K562 (cell line): ENCODE measurements at regions not wholly inside any gene's neighbourhood (a gene's known extent, or its start where the extent isn't known, plus 50 kb on each side); places are given as distances from the start of the nearest gene placed in this dataset.

ENCODE experiments used
- ATAC-seq: fragments of 200-7000 bp; cut with Tn5 transposase; 3 replicates; pipeline ENCODE4 v1.9.1; 2020; ENCODE audit warnings: moderate library complexity
- BruUV-seq: library from RNA; stranded (reverse); fragments of 400-500 nt; replicated peaks from 2 replicates; lab custom pipeline; 2021; lab: Mats Ljungman, UMichigan
- CTCF ChIA-PET: fragments of 300-600 bp; formaldehyde crosslinking; extraction: SDS; loops from one replicate; lab custom pipeline; 2021; ENCODE audit warnings: low intra/inter-chr PET ratio; lab: Yijun Ruan, JAX
- POLR2A ChIA-PET: fragments of 300-600, 350-650 bp; sonication (Branson Sonifier 250); formaldehyde crosslinking; extraction: SDS; loops from one replicate; lab custom pipeline; 2021; ENCODE audit warnings: antibody characterized with exemption, inconsistent platforms; lab: Yijun Ruan, JAX
- DNase-seq, 4 experiments: peaks; one replicate each; pipeline versions ENCODE4 v3.0.0 to v3.0.0-alpha.2; 2011 to 2018; ENCODE audit warnings: low spot score in 3 of 4, mixed read lengths in 3 of 4; ENCODE audit errors: extremely low read depth in 1 of 4
- FAIRE-seq: peaks from 2 replicates; lab custom pipeline; 2011; peaks lifted over from hg19 to GRCh38; lab: Jason Lieb, UNC
- H2AFZ ChIP-seq: 2 replicates; pipeline ENCODE4 v1.6.0; 2011; ENCODE audit warnings: low read depth, low read length, control low read depth, inconsistent platforms
- H3K27ac ChIP-seq: fragments of 200-600 bp; 3 replicates; pipeline ENCODE4 v1.8.0; 2011; ENCODE audit warnings: low read depth, mild to moderate bottlenecking, control low read depth, inconsistent platforms, low read length, moderate library complexity, mixed read lengths; ENCODE audit errors: extremely low read depth
- H3K27me3 ChIP-seq, 2 experiments: fragments of 300-600 bp in 1 of 2; 2 replicates in 1 of 2; 3 replicates in 1 of 2; pipeline versions ENCODE4 v1.6.0 to v1.8.0; 2011; ENCODE audit warnings: inconsistent platforms in 2 of 2, low read length in 2 of 2, mild to moderate bottlenecking in 1 of 2, mixed read lengths in 1 of 2, moderate library complexity in 1 of 2; ENCODE audit not compliant: control insufficient read depth in 2 of 2, insufficient read depth in 2 of 2
- H3K36me3 ChIP-seq: fragments of 300-600 bp; 3 replicates; pipeline ENCODE4 v1.8.0; 2011; ENCODE audit warnings: mild to moderate bottlenecking, low read length, inconsistent platforms; ENCODE audit not compliant: control insufficient read depth, insufficient read depth
- H3K4me1 ChIP-seq, 2 experiments: fragments of 200-600 bp in 1 of 2; replicated peaks in 1 of 2; 2 replicates in 1 of 2; 3 replicates in 1 of 2; pipeline versions ENCODE4 v1.5.1 to v1.8.0; 2011; ENCODE audit warnings: inconsistent platforms in 2 of 2, low read length in 2 of 2, mild to moderate bottlenecking in 1 of 2, mixed read lengths in 1 of 2, moderate library complexity in 1 of 2; ENCODE audit not compliant: control insufficient read depth in 2 of 2, insufficient read depth in 2 of 2
- H3K4me2 ChIP-seq: 2 replicates; pipeline ENCODE4 v1.6.1; 2011; ENCODE audit warnings: low read length, control low read depth, inconsistent platforms, mixed read lengths; ENCODE audit not compliant: insufficient read depth
- H3K4me3 ChIP-seq: fragments of 200-600 bp; sonication (generic), shearing (Covaris generic); 2 replicates; pipeline ENCODE4 v1.5.1; 2016; ENCODE audit warnings: control low read depth, inconsistent platforms
- H3K79me2 ChIP-seq: fragments of 200-600 bp; 3 replicates; pipeline ENCODE4 v1.8.0; 2011; ENCODE audit warnings: low read length, inconsistent platforms; ENCODE audit not compliant: control insufficient read depth, insufficient read depth
- H3K9ac ChIP-seq, 2 experiments: 2 replicates each; pipeline versions ENCODE4 v1.6.0 to v1.6.1; 2011; ENCODE audit warnings: low read depth in 2 of 2, low read length in 2 of 2, control low read depth in 1 of 2, inconsistent platforms in 1 of 2, mild to moderate bottlenecking in 1 of 2, mixed read lengths in 1 of 2; ENCODE audit not compliant: insufficient read depth in 1 of 2
- H3K9me1 ChIP-seq: one replicate; pipeline ENCODE4 v1.6.0; 2011; ENCODE audit warnings: inconsistent platforms, mild to moderate bottlenecking, low read length, moderate library complexity; ENCODE audit not compliant: control insufficient read depth, insufficient read depth
- H3K9me3 ChIP-seq: replicated peaks from 2 replicates; pipeline ENCODE4 v1.5.1; 2011; ENCODE audit warnings: low read depth, low read length, inconsistent platforms; ENCODE audit not compliant: control insufficient read depth, insufficient read depth
- H4K20me1 ChIP-seq: replicated peaks from 2 replicates; pipeline ENCODE4 v1.6.1; 2011; ENCODE audit warnings: low read length, inconsistent platforms, mixed read lengths; ENCODE audit not compliant: control insufficient read depth, insufficient read depth
- CCAR2 ChIP-seq: fragments of 200-400 bp; formaldehyde crosslinking; IDR thresholded peaks from 2 replicates; pipeline ENCODE4 v1.6.1; 2017; ENCODE audit warnings: mild to moderate bottlenecking, low read depth, low read length
- KAT8 ChIP-seq: fragments of 450-650 bp; IDR thresholded peaks from 2 replicates; pipeline ENCODE4 v1.6.1; 2016; ENCODE audit warnings: low read depth, mild to moderate bottlenecking
- PYGO2 ChIP-seq: fragments of 450-650 bp; IDR thresholded peaks from 2 replicates; pipeline ENCODE4 v1.6.1; 2016; ENCODE audit warnings: mild to moderate bottlenecking, missing genetic modification characterization, moderate library complexity, missing compliant biosample characterization
- SMAD4 ChIP-seq: fragments of 250-450 bp; sonication (Bioruptor Pico); conservative IDR thresholded peaks from 2 replicates; pipeline ENCODE4 v1.8.0; 2021; ENCODE audit warnings: inconsistent platforms, mild to moderate bottlenecking, moderate library complexity
- ZEB2 ChIP-seq: fragments of 450-650 bp; IDR thresholded peaks from 2 replicates; pipeline ENCODE4 v1.6.1; 2016
- WGBS: fragments of 100-300 bp; shearing (Covaris generic); methylation state at CpG from one replicate; pipeline ENCODE4 v1.1.6; 2016; ENCODE audit warnings: low coverage, mixed read lengths; ENCODE audit not compliant: insufficient coverage; ENCODE audit errors: missing lambda C conversion rate; 5-methylcytosine and 5-hydroxymethylcytosine counted together
- in situ Hi-C: fragments of 300-500 bp; cut with MboI; formaldehyde crosslinking; loops from 4 replicates; pipeline ENCODE4 v1.15.0; 2018; ENCODE audit warnings: inconsistent platforms, mixed read lengths
- intact Hi-C: fragments of 100-400 bp; cut with micrococcal nuclease; formaldehyde crosslinking; loops from 2 replicates; pipeline ENCODE4 v1.14.2; 2022
- TF ChIP-seq, protein P1 (sequence below), 2 experiments: IDR thresholded peaks; 2 replicates each; pipeline ENCODE4 v1.6.1; 2011; ENCODE audit warnings: borderline replicate concordance in 1 of 2, control low read depth in 1 of 2, low read depth in 1 of 2, low read length in 1 of 2, mild to moderate bottlenecking in 1 of 2, mixed read lengths in 1 of 2, moderate library complexity in 1 of 2; ENCODE audit not compliant: insufficient read depth in 1 of 2, insufficient read length in 1 of 2, poor library complexity in 1 of 2, severe bottlenecking in 1 of 2; ENCODE audit errors: extremely low read depth in 1 of 2
- TF ChIP-seq, protein P2 (sequence below): fragments of 200-600 bp; sonication (generic); IDR thresholded peaks from one replicate; pipeline ENCODE4 v1.6.1; 2012; ENCODE audit warnings: mild to moderate bottlenecking, low read depth, low read length, inconsistent platforms

DNA sequence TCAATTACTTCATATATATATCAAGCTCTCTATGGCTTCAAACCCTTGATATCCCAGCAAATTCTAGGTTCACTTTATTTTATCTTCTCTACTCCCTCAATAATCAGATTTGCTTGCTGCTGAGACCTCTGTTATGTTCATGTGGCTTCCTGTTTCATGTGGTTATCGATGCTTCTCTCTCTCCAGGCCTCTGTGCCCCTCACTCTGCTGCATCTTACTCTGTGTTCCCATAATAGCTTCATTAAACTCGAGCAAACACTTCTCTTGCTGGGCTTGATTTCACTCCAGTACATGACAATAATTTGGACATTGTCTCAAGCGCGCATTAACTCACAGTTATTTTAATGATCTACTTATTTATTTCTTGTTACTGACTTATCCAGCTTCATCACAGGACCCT, 798.8 kb downstream of the CDH9 start:
- H3K9me3 ChIP-seq: no peaks in the 10 kb centered on the region
- ChIA-PET POLR2A (no interaction called here), CTCF (no interaction called here)
- H4K20me1 ChIP-seq: no peaks in the 10 kb centered on the region
- FAIRE-seq (no peak), ATAC-seq (no peak), DNase-seq (no peak)
- H3K4me3 ChIP-seq: no peak overlapping the region
- H3K9ac ChIP-seq: no peak overlapping the region
- no peak overlapping the region for H3K4me2 ChIP-seq
- no peaks in the 10 kb centered on the region for H3K27me3 ChIP-seq
- H3K4me1 ChIP-seq: no peaks in the 10 kb centered on the region
- 0% methylated on average over 4 of the region's 4 CpGs for WGBS
- no peaks in the 10 kb centered on the region for H3K79me2 ChIP-seq
- no peak overlapping the region for H3K27ac ChIP-seq
- H2AFZ ChIP-seq: no peak overlapping the region
- in situ Hi-C loops: no loop called here
- BruUV-seq: no TSS peak
- no peaks in the 10 kb centered on the region for H3K9me1 ChIP-seq
- intact Hi-C loops: no loop called here
- H3K36me3 ChIP-seq: no peaks in the 10 kb centered on the region
- TF ChIP-seq, protein P1, sequence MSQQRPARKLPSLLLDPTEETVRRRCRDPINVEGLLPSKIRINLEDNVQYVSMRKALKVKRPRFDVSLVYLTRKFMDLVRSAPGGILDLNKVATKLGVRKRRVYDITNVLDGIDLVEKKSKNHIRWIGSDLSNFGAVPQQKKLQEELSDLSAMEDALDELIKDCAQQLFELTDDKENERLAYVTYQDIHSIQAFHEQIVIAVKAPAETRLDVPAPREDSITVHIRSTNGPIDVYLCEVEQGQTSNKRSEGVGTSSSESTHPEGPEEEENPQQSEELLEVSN (IDR thresholded peaks at IDR 0.05; ENCODE audit: borderline replicate concordance in 1 of 2, extremely low read depth in 1 of 2, insufficient read depth in 1 of 2, insufficient read length in 1 of 2, low read depth in 1 of 2, low read length in 1 of 2, poor library complexity in 1 of 2, severe bottlenecking in 1 of 2): no peak
- TF ChIP-seq ZEB2: no peak
- no peak for TF ChIP-seq PYGO2 (tag)
- no peak for TF ChIP-seq CCAR2
- TF ChIP-seq SMAD4: no peak
- TF ChIP-seq KAT8: no peak
- TF ChIP-seq, protein P2, sequence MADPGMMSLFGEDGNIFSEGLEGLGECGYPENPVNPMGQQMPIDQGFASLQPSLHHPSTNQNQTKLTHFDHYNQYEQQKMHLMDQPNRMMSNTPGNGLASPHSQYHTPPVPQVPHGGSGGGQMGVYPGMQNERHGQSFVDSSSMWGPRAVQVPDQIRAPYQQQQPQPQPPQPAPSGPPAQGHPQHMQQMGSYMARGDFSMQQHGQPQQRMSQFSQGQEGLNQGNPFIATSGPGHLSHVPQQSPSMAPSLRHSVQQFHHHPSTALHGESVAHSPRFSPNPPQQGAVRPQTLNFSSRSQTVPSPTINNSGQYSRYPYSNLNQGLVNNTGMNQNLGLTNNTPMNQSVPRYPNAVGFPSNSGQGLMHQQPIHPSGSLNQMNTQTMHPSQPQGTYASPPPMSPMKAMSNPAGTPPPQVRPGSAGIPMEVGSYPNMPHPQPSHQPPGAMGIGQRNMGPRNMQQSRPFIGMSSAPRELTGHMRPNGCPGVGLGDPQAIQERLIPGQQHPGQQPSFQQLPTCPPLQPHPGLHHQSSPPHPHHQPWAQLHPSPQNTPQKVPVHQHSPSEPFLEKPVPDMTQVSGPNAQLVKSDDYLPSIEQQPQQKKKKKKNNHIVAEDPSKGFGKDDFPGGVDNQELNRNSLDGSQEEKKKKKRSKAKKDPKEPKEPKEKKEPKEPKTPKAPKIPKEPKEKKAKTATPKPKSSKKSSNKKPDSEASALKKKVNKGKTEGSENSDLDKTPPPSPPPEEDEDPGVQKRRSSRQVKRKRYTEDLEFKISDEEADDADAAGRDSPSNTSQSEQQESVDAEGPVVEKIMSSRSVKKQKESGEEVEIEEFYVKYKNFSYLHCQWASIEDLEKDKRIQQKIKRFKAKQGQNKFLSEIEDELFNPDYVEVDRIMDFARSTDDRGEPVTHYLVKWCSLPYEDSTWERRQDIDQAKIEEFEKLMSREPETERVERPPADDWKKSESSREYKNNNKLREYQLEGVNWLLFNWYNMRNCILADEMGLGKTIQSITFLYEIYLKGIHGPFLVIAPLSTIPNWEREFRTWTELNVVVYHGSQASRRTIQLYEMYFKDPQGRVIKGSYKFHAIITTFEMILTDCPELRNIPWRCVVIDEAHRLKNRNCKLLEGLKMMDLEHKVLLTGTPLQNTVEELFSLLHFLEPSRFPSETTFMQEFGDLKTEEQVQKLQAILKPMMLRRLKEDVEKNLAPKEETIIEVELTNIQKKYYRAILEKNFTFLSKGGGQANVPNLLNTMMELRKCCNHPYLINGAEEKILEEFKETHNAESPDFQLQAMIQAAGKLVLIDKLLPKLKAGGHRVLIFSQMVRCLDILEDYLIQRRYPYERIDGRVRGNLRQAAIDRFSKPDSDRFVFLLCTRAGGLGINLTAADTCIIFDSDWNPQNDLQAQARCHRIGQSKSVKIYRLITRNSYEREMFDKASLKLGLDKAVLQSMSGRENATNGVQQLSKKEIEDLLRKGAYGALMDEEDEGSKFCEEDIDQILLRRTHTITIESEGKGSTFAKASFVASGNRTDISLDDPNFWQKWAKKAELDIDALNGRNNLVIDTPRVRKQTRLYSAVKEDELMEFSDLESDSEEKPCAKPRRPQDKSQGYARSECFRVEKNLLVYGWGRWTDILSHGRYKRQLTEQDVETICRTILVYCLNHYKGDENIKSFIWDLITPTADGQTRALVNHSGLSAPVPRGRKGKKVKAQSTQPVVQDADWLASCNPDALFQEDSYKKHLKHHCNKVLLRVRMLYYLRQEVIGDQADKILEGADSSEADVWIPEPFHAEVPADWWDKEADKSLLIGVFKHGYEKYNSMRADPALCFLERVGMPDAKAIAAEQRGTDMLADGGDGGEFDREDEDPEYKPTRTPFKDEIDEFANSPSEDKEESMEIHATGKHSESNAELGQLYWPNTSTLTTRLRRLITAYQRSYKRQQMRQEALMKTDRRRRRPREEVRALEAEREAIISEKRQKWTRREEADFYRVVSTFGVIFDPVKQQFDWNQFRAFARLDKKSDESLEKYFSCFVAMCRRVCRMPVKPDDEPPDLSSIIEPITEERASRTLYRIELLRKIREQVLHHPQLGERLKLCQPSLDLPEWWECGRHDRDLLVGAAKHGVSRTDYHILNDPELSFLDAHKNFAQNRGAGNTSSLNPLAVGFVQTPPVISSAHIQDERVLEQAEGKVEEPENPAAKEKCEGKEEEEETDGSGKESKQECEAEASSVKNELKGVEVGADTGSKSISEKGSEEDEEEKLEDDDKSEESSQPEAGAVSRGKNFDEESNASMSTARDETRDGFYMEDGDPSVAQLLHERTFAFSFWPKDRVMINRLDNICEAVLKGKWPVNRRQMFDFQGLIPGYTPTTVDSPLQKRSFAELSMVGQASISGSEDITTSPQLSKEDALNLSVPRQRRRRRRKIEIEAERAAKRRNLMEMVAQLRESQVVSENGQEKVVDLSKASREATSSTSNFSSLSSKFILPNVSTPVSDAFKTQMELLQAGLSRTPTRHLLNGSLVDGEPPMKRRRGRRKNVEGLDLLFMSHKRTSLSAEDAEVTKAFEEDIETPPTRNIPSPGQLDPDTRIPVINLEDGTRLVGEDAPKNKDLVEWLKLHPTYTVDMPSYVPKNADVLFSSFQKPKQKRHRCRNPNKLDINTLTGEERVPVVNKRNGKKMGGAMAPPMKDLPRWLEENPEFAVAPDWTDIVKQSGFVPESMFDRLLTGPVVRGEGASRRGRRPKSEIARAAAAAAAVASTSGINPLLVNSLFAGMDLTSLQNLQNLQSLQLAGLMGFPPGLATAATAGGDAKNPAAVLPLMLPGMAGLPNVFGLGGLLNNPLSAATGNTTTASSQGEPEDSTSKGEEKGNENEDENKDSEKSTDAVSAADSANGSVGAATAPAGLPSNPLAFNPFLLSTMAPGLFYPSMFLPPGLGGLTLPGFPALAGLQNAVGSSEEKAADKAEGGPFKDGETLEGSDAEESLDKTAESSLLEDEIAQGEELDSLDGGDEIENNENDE: no peak
